SIG-M5 treated with dmso at 0.1 percent for 504 hours (cell line): ENCODE measurements at regions not wholly inside any gene's neighbourhood (a gene's known extent, or its start where the extent isn't known, plus 50 kb on each side); places are given as distances from the start of the nearest gene placed in this dataset.
"Not testable (repeated sequence)": the region's sequence is repeated elsewhere in the genome, so short reads cannot be mapped to it uniquely, and the experiment has no call there.

Experiments used
- DNase-seq: peaks from one replicate; lab custom pipeline; 2025; ENCODE audit not compliant: unreplicated experiment; lab: John Stamatoyannopoulos, UW

GRCh38 chr11:87775036-87775435 lies 400.2 kb downstream of the RAB38 start:
- DNase-seq: no peak

GRCh38 chr11:87769661-87770060 lies 405.6 kb downstream of the RAB38 start:
- DNase-seq: no peak

GRCh38 chr11:87767615-87768014 lies 407.6 kb downstream of the RAB38 start:
- no peak for DNase-seq

- not testable (repeated sequence) for DNase-seq
These were observed 411.2 kb downstream of the RAB38 start for GRCh38 chr11:87764075-87764474.

- no peak for DNase-seq
These were observed 420.6 kb downstream of the RAB38 start for GRCh38 chr11:87754685-87755084.

- DNase-seq: no peak
These were observed 422.1 kb downstream of the RAB38 start for GRCh38 chr11:87753143-87753542.

GRCh38 chr11:87743007-87743406 lies 432.2 kb downstream of the RAB38 start:
- DNase-seq: no peak

- DNase-seq: no peak
These were observed 434.3 kb downstream of the RAB38 start for GRCh38 chr11:87740968-87741367.

- DNase-seq: no peak
These were observed 434.8 kb downstream of the RAB38 start for GRCh38 chr11:87740451-87740850.

GRCh38 chr11:87739766-87740165 lies 435.5 kb downstream of the RAB38 start:
- no peak for DNase-seq

- no peak for DNase-seq
These were observed 436.0 kb downstream of the RAB38 start for GRCh38 chr11:87739261-87739660.

GRCh38 chr11:87736928-87737327 lies 438.3 kb downstream of the RAB38 start:
- no peak for DNase-seq

GRCh38 chr11:87726506-87726905 lies 448.7 kb downstream of the RAB38 start:
- no peak for DNase-seq

GRCh38 chr11:87724358-87724757 lies 450.9 kb downstream of the RAB38 start:
- DNase-seq: no peak

- DNase-seq: peak; percentile 4
These were observed 452.3 kb downstream of the RAB38 start for GRCh38 chr11:87722756-87723565.

- no peak for DNase-seq
These were observed 455.7 kb downstream of the RAB38 start for GRCh38 chr11:87719326-87720073.

GRCh38 chr11:87712802-87713202 lies 462.4 kb downstream of the RAB38 start:
- DNase-seq: no peak

GRCh38 chr11:87712391-87712790 lies 462.9 kb downstream of the RAB38 start:
- DNase-seq: no peak

GRCh38 chr11:87703589-87703988 lies 471.7 kb downstream of the RAB38 start:
- DNase-seq: not testable (repeated sequence)

GRCh38 chr11:87675993-87676392 lies 499.2 kb downstream of the RAB38 start:
- DNase-seq: no peak

GRCh38 chr11:87666730-87667129 lies 508.5 kb downstream of the RAB38 start:
- no peak for DNase-seq

GRCh38 chr11:87662287-87662686 lies 513.0 kb downstream of the RAB38 start:
- DNase-seq: no peak
